Activated CD4-positive, CD25-positive, alpha-beta regulatory T cell treated with anti-CD3 and anti-CD28 coated beads, Interleukin-2, amount 50 U/mL, for 24 hours (primary cell): ENCODE measurements at regions not wholly inside any gene's neighbourhood (a gene's known extent, or its start where the extent isn't known, plus 50 kb on each side); places are given as distances from the start of the nearest gene placed in this dataset.
"Not testable (repeated sequence)": the region's sequence is repeated elsewhere in the genome, so short reads cannot be mapped to it uniquely, and the experiment has no call there.

ENCODE experiments used
- ATAC-seq, 2 donors: fragments of 150-1000 bp; cut with Tn5 transposase; one replicate each; pipeline ENCODE4 v1.10.0; 2021; ENCODE audit warnings: mild to moderate bottlenecking in 1 of 2, moderate library complexity in 1 of 2

- no peak for ATAC-seq
These were observed 249.4 kb downstream of the RAB11FIP2 start for GRCh38 chr10:117797296-117797695.

DNA sequence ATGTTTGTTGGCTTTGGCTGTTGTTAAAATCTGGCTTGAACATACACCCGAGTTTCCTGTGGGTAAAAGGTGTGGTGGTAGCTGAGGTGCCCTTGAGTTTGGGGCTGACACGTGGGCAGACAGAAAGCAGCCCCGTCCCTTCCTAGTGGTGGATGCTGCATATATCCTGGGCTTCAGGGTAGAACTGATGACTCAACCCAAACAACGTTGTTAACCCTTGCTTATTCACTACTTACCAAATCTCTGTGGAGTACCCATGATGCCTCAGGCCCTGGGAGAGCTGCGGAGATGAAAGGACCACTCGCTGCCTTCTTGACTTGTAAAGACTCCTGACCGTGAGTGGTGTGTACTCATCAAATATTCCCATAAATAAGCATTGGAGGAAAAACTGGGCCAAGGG lies 245.1 kb downstream of the RAB11FIP2 start:
- ATAC-seq: no peak

GRCh38 chr10:117804470-117805011 lies 242.2 kb downstream of the RAB11FIP2 start:
- no peak for ATAC-seq

GRCh38 chr10:117805139-117805538 lies 241.6 kb downstream of the RAB11FIP2 start:
- ATAC-seq: no peak

GRCh38 chr10:117807441-117807840 lies 239.3 kb downstream of the RAB11FIP2 start:
- no peak for ATAC-seq

DNA sequence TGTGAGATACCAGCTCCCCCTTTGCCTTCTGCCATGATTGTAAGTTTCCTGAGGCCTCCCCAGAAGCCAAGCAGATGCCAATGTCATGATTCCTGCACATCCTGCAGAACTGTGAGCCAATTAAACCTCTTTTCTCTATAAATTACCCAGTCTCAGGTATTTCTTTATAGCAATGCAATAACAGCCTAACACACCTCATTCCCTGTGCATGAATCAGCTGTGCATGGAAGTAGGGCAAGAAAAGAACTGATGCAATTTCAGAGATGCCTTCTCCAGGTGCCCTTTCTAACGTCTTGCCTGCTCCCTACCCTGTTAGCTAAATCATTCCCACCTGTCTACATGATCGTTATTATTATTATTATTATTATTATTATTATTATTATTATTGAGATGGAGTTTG lies 230.9 kb downstream of the RAB11FIP2 start:
- not testable (repeated sequence) for ATAC-seq

GRCh38 chr10:117817116-117817515 lies 229.6 kb downstream of the RAB11FIP2 start:
- no peak for ATAC-seq

- no peak for ATAC-seq
These were observed 228.0 kb downstream of the RAB11FIP2 start for GRCh38 chr10:117818721-117819120.

GRCh38 chr10:117819304-117819703 lies 227.4 kb downstream of the RAB11FIP2 start:
- ATAC-seq: no peak

DNA sequence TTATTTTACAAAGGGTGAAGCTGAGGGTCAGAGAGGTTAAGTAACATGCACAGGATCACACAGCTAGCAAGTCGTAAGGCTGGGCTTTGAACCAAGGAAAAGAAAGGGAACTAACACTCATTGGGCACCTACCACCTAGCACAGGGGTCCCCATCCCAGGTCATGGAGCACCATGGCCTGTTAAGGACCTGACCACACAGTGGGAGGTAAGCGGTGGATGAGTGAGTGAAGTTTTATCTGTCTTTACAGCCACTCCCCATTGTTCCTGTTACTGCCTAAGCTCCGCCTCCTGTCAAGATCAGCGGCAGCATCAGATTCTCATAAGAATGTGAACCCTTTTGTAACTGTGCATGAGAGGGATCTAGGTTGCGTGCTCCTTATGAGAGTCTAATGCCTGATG lies 222.8 kb downstream of the RAB11FIP2 start:
- no peak for ATAC-seq

- ATAC-seq: no peak
These were observed 216.5 kb downstream of the RAB11FIP2 start for GRCh38 chr10:117830205-117830604.

DNA sequence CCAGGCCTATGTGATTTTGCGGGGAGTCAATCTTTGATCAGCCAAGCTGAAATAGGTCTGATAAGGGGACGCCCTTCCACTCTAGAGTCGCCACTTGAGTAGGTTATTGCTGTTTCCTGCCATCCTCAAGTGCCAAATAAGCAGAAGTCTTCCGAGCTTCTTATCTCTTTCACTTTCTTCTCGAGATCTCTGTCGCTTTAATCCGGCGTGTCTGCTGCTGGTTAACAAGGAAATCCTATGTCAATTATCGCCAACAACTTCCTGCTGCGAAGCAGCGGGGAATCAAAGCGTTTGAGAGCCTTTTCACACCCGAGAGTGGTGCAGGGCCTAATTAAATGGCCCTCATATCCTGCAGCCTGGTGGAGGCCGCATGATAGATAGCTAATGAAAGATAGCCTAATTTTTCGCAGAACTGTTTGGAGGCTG lies 215.9 kb downstream of the RAB11FIP2 start:
- peak in 1 of 2 donors; percentile 48 for ATAC-seq

DNA sequence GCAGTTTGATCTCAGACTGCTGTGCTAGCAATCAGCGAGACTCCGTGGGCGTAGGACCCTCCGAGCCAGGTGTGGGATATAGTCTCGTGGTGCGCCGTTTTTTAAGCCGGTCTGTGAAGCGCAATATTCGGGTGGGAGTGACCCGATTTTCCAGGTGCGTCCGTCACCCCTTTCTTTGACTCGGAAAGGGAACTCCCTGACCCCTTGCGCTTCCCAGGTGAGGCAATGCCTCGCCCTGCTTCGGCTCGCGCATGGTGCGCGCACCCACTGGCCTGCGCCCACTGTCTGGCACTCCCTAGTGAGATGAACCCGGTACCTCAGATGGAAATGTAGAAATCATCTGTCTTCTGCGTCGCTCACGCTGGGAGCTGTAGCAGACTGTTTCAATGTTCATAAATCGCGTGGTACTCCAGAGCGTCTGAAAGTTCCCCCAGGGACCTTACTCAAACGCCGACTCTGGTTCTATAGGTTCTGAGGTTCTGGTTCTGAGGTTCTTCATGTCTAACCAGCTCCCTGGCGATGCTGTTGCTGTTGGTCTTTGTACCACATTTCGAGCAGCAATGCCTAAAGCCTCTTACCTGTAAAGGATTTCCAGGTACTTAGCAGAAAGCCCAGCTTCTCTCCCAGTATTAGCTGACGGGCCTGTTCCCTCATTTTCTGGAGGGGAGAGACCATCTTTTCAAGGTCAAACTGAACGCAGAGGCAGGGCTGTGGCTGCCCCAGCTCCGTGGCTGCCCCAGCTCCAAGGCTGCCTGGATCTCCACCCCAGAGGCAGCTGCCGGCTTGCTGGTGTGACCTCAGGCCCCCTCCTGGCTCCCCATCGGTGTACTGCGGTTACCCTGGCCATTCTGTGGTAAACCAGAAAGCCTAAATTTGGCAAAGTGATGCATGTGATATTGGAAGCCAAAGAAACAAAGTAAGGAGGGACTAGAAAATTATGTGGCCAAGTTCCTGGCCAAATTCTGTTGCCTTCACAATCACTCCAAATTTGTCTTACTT lies 207.9 kb downstream of the RAB11FIP2 start:
- not testable (repeated sequence) for ATAC-seq

GRCh38 chr10:117856426-117856825 lies 190.3 kb downstream of the RAB11FIP2 start:
- not testable (repeated sequence) for ATAC-seq

DNA sequence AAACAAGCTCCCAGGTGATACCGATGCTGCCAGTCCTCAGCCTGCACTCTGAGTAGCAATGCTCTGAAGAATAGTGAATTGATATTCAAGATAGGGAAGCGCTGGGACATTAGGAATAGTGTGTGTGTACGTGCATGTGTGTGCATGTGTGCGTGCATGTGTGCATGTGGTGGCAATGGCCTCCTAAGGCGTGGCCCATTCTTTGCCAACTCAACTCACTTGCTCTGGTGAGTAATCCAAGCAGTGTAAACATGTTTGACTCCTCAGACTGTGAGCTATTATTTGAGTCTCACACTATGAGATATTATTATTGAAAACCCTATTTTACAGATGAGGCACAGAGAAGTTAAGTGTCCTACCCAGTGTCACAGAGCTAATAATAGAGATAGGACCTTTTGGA lies 186.6 kb downstream of the RAB11FIP2 start:
- no peak for ATAC-seq

DNA sequence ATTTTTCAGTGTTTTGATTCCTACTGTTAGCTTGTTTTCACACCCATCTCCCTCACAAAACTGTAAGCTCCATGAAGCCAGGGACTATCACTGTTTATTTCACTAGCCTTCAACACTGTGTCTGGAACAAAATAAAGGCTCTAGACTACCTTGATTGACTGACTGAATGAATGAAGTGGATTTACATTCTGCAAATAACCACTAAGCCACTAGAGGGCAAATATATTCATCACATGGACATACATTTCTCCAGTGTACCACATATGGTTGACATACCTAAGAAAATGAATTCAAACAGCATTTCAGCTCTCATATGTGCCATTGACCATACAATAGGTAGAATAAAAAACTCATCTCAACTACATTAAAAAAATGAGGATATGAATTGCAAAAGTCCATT lies 185.9 kb downstream of the RAB11FIP2 start:
- no peak for ATAC-seq

- ATAC-seq: no peak
These were observed 185.4 kb downstream of the RAB11FIP2 start for GRCh38 chr10:117861329-117861728.

- ATAC-seq: no peak
These were observed 183.0 kb downstream of the RAB11FIP2 start for GRCh38 chr10:117863771-117864170.

DNA sequence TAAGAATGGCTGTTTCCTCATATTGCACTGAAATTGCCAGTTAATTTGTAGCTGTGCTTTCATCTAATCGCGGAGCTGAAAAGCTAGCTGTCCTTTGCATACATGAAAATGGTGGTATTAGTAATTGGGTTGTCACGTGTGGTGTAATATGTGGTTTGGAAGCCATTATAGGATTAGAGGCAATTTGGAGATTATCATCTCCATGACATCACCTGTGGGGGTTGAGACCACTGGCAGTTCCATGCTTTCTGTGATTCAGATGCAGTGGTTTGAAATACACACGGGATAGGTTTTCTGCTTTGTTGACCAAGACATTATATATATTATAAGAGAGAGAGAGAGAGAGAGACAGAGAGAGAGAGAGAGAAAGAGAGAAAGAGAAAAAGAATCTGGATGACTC lies 180.8 kb downstream of the RAB11FIP2 start:
- ATAC-seq: no peak

DNA sequence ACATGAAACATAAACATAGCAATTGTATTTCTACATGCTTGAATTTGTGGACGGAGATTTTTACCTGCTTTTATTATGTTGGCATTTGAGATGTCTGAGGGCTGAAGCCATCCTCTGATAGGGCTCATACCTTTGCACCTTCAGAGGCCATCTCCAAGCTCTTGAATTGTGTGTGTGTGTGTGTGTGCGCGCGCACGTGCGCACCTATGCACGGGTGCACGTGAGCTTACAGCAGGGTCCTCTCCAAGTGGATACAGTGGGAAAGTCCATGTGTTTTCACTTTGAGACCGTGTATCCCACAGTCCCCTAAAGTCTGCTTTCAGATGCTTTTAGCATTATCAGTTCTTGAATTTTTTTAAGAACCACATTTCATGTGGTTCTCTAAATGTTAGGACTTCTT lies 178.6 kb downstream of the RAB11FIP2 start:
- no peak for ATAC-seq

GRCh38 chr10:117875793-117876192 lies 170.9 kb downstream of the RAB11FIP2 start:
- ATAC-seq: no peak

DNA sequence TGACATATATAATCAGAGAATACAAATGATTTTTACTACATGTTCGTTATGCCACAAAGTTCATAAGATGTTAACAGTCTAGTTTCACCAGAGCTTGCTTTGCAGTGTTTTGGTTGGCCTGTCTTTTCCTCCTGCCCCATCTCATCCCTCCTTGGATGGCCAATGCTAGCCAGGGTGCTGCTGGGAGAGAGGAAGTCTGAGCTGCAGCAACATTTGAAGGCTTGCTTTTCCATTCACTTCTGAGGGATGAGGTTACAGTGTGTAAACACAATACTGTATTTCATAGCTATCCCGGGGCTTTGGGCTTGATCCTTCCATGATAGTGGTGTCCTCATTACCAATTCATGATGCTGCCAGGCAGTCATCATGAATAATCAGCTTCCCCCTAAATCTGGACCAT lies 170.5 kb downstream of the RAB11FIP2 start:
- ATAC-seq: no peak

- no peak for ATAC-seq
These were observed 168.1 kb downstream of the RAB11FIP2 start for GRCh38 chr10:117878626-117879025.

- ATAC-seq: no peak
These were observed 162.6 kb downstream of the RAB11FIP2 start for GRCh38 chr10:117884093-117884492.
